ENCODE measurements at regions not wholly inside any gene's neighbourhood (a gene's known extent, or its start where the extent isn't known, plus 50 kb on each side); places are given as distances from the start of the nearest gene placed in this dataset.

- TF ChIP-seq CTCF (conservative IDR thresholded peaks at IDR 0.05; ENCODE audit: low read depth, low read length) (no peak), EZH2phosphoT487 (IDR thresholded peaks at IDR 0.05; ENCODE audit: borderline replicate concordance, low read length) (no peak), EZH2 (IDR thresholded peaks at IDR 0.05; ENCODE audit: low read length, unreplicated experiment) (no peak)
Measured at GRCh38 chr9:106799152-106799551, 63.8 kb upstream of the ZNF462 start.
